IMR-90 (cell line): ENCODE measurements at regions not wholly inside any gene's neighbourhood (a gene's known extent, or its start where the extent isn't known, plus 50 kb on each side); places are given as distances from the start of the nearest gene placed in this dataset.

Source experiments
- ATAC-seq: fragments of 200-7000 bp; cut with Tn5 transposase; 2 replicates; pipeline ENCODE4 v1.9.1; 2020; ENCODE audit warnings: low read depth, mild to moderate bottlenecking, moderate library complexity
- BruUV-seq: library from RNA; stranded (reverse); fragments of 400-500 nt; replicated peaks from 2 replicates; lab custom pipeline; 2021; lab: Mats Ljungman, UMichigan
- CTCF ChIA-PET: fragments of 300-600 bp; formaldehyde crosslinking; extraction: SDS; loops from one replicate; lab custom pipeline; 2021; ENCODE audit warnings: antibody characterized with exemption; lab: Yijun Ruan, JAX
- POLR2A ChIA-PET: fragments of 300-600 bp; sonication (Branson Sonifier 250); formaldehyde crosslinking; loops from one replicate; lab custom pipeline; 2022; ENCODE audit warnings: antibody characterized with exemption; ENCODE audit not compliant: unreplicated experiment; lab: Charles Lee
- DNase-seq: peaks from one replicate; pipeline ENCODE4 v3.0.0; 2013
- H2AFZ ChIP-seq: replicated peaks from 2 replicates; pipeline ENCODE3; 2013; ENCODE audit warnings: low read length, mild to moderate bottlenecking; ENCODE audit not compliant: poor library complexity
- H2AK5ac ChIP-seq: 2 replicates; pipeline ENCODE4 v1.6.1; 2013; ENCODE audit warnings: low read depth, low read length, inconsistent platforms
- H2AK9ac ChIP-seq: replicated peaks from 2 replicates; pipeline ENCODE3; 2013; ENCODE audit warnings: mild to moderate bottlenecking, low read depth, low read length, moderate library complexity; ENCODE audit not compliant: poor library complexity
- H2BK120ac ChIP-seq: 2 replicates; pipeline ENCODE4 v1.6.1; 2013; ENCODE audit warnings: low read depth, low read length, inconsistent platforms
- H2BK15ac ChIP-seq: 3 replicates; pipeline ENCODE4 v1.6.1; 2013; ENCODE audit warnings: low read depth, low read length, inconsistent platforms
- H2BK20ac ChIP-seq: 2 replicates; pipeline ENCODE4 v1.6.1; 2013; ENCODE audit warnings: low read depth, mild to moderate bottlenecking, inconsistent platforms, low read length, moderate library complexity
- H2BK5ac ChIP-seq: 2 replicates; pipeline ENCODE4 v1.6.1; 2013; ENCODE audit warnings: mild to moderate bottlenecking, low read depth, low read length, inconsistent platforms; ENCODE audit not compliant: poor library complexity, severe bottlenecking
- H3K14ac ChIP-seq: replicated peaks from 2 replicates; pipeline ENCODE4 v1.6.1; 2013; ENCODE audit warnings: low read depth, low read length, inconsistent platforms
- H3K18ac ChIP-seq: 2 replicates; pipeline ENCODE4 v1.6.1; 2013; ENCODE audit warnings: low read depth, low read length, control low read depth
- H3K23ac ChIP-seq: 2 replicates; pipeline ENCODE4 v1.6.1; 2013; ENCODE audit warnings: low read depth, low read length, inconsistent platforms
- H3K27ac ChIP-seq: 2 replicates; pipeline ENCODE4 v1.5.1; 2013; ENCODE audit warnings: mild to moderate bottlenecking, control low read depth, low read length; ENCODE audit not compliant: insufficient read depth
- H3K27me3 ChIP-seq: 2 replicates; pipeline ENCODE4 v1.6.1; 2013; ENCODE audit warnings: low read length; ENCODE audit not compliant: control insufficient read depth, insufficient read depth
- H3K36me3 ChIP-seq: 2 replicates; pipeline ENCODE4 v1.6.1; 2013; ENCODE audit warnings: low read length, mixed read lengths; ENCODE audit not compliant: control insufficient read depth, insufficient read depth
- H3K4ac ChIP-seq: 2 replicates; pipeline ENCODE4 v1.6.1; 2013; ENCODE audit warnings: low read depth, low read length, inconsistent platforms
- H3K4me1 ChIP-seq: 2 replicates; pipeline ENCODE4 v1.6.1; 2013; ENCODE audit warnings: low read length, mixed read lengths; ENCODE audit not compliant: control insufficient read depth, insufficient read depth
- H3K4me2 ChIP-seq: 2 replicates; pipeline ENCODE4 v1.6.1; 2013; ENCODE audit warnings: low read depth, mild to moderate bottlenecking, control low read depth, low read length, moderate library complexity
- H3K4me3 ChIP-seq: 2 replicates; pipeline ENCODE4 v1.5.1; 2013; ENCODE audit warnings: low read depth, mild to moderate bottlenecking, control low read depth, low read length, moderate library complexity; ENCODE audit not compliant: insufficient read depth
- H3K56ac ChIP-seq: 2 replicates; pipeline ENCODE4 v1.6.1; 2013; ENCODE audit warnings: low read length, inconsistent platforms; ENCODE audit not compliant: insufficient read depth; ENCODE audit errors: extremely low read depth
- H3K79me1 ChIP-seq, 2 experiments: 2 replicates each; pipeline ENCODE4 v1.6.1; 2013; ENCODE audit warnings: low read length in 2 of 2, inconsistent platforms in 1 of 2, low read depth in 1 of 2
- H3K9ac ChIP-seq: 2 replicates; pipeline ENCODE4 v1.6.1; 2013; ENCODE audit warnings: low read depth, low read length, control low read depth
- H3K9me1 ChIP-seq: 2 replicates; pipeline ENCODE4 v1.6.1; 2013; ENCODE audit warnings: low read length, inconsistent platforms; ENCODE audit not compliant: insufficient read depth
- H3K9me3 ChIP-seq: 2 replicates; pipeline ENCODE4 v1.6.1; 2013; ENCODE audit warnings: low read length; ENCODE audit not compliant: control insufficient read depth, insufficient read depth
- H4K20me1 ChIP-seq: 2 replicates; pipeline ENCODE4 v1.6.1; 2013; ENCODE audit warnings: low read length, inconsistent platforms; ENCODE audit not compliant: insufficient read depth
- H4K5ac ChIP-seq: 2 replicates; pipeline ENCODE4 v1.6.1; 2013; ENCODE audit warnings: mild to moderate bottlenecking, low read depth, low read length, control low read depth
- H4K8ac ChIP-seq, 2 experiments: 2 replicates each; pipeline ENCODE4 v1.6.1; 2013; ENCODE audit warnings: low read depth in 2 of 2, low read length in 2 of 2, control low read depth in 1 of 2, inconsistent platforms in 1 of 2
- H4K91ac ChIP-seq: 2 replicates; pipeline ENCODE4 v1.6.1; 2013; ENCODE audit warnings: low read depth, low read length, inconsistent platforms; ENCODE audit not compliant: insufficient read depth
- CEBPB ChIP-seq: IDR thresholded peaks from 2 replicates; pipeline ENCODE4 v1.6.1; 2012; ENCODE audit warnings: low read depth, low read length, improper control_type of control experiment
- CHD1 ChIP-seq: IDR thresholded peaks from 2 replicates; pipeline ENCODE4 v1.6.1; 2012; ENCODE audit warnings: low read depth, low read length, improper control_type of control experiment
- CTCF ChIP-seq: conservative IDR thresholded peaks from 2 replicates; pipeline ENCODE4 v1.5.1; 2012; ENCODE audit warnings: mild to moderate bottlenecking, low read depth, low read length, improper control_type of control experiment
- ELK1 ChIP-seq: fragments of 150-350 bp; IDR thresholded peaks from 2 replicates; pipeline ENCODE4 v1.6.1; 2016; ENCODE audit warnings: low read depth, mild to moderate bottlenecking, low read length, moderate library complexity, borderline replicate concordance
- FOS ChIP-seq: fragments of 150-350 bp; IDR thresholded peaks from 2 replicates; pipeline ENCODE4 v1.6.1; 2016; ENCODE audit warnings: low read depth, low read length
- MAFK ChIP-seq: IDR thresholded peaks from 2 replicates; pipeline ENCODE4 v1.6.1; 2012; ENCODE audit warnings: low read depth, low read length, improper control_type of control experiment
- NFE2L2 ChIP-seq: fragments of 150-350 bp; IDR thresholded peaks from 2 replicates; pipeline ENCODE4 v1.6.1; 2016; ENCODE audit warnings: low read depth, mild to moderate bottlenecking, low read length
- POLR2A ChIP-seq: IDR thresholded peaks from 2 replicates; pipeline ENCODE4 v1.6.1; 2012; ENCODE audit warnings: mild to moderate bottlenecking, low read depth, low read length
- RCOR1 ChIP-seq: IDR thresholded peaks from 2 replicates; pipeline ENCODE4 v1.6.1; 2012; ENCODE audit warnings: mild to moderate bottlenecking, low read length, improper control_type of control experiment; ENCODE audit not compliant: insufficient replicate concordance
- RFX5 ChIP-seq: IDR thresholded peaks from 2 replicates; pipeline ENCODE4 v1.8.0; 2012; ENCODE audit warnings: low read depth, mild to moderate bottlenecking, low read length, moderate library complexity
- SMC3 ChIP-seq: fragments of 150-350 bp; IDR thresholded peaks from 2 replicates; pipeline ENCODE4 v1.6.1; 2016; ENCODE audit warnings: low read depth, mild to moderate bottlenecking, antibody characterized with exemption, low read length, moderate library complexity
- USF2 ChIP-seq: fragments of 150-350 bp; IDR thresholded peaks from 2 replicates; pipeline ENCODE4 v1.6.1; 2017; ENCODE audit warnings: mild to moderate bottlenecking, antibody characterized with exemption, low read length, low read depth
- WGBS, 2 experiments: methylation state at CpG; one replicate each; pipeline versions ENCODE4 v1.1.5 to v1.1.7; 2013; ENCODE audit warnings: missing lambda C conversion rate in 2 of 2; ENCODE audit not compliant: insufficient read length in 1 of 2; ENCODE audit errors: extremely low coverage in 2 of 2; 5-methylcytosine and 5-hydroxymethylcytosine counted together
- dilution Hi-C: fragments of 300-500 bp; cut with HindIII; formaldehyde crosslinking; loops from one replicate; pipeline ENCODE4 v1.14.3; 2018; ENCODE audit warnings: low sequenced_read_pairs; ENCODE audit not compliant: unreplicated experiment
- in situ Hi-C: fragments of 300-500 bp; cut with MboI; formaldehyde crosslinking; loops from 3 replicates; pipeline ENCODE4 v1.14.3; 2019; ENCODE audit warnings: low sequenced_read_pairs, inconsistent platforms, mixed read lengths
- intact Hi-C: fragments of 100-400 bp; cut with micrococcal nuclease; formaldehyde crosslinking; loops from 2 replicates; pipeline ENCODE4 v1.10.0; 2022

- H3K9me3 ChIP-seq: no peaks in the 10 kb centered on the region
- H2AFZ ChIP-seq: no peak overlapping the region
- H2BK120ac ChIP-seq: no peak overlapping the region
- no peak overlapping the region for H4K8ac ChIP-seq
- no peak overlapping the region for H2BK20ac ChIP-seq
- H3K9me1 ChIP-seq: no peaks in the 10 kb centered on the region
- H3K27ac ChIP-seq: no peak overlapping the region
- no peaks in the 10 kb centered on the region for H3K4me1 ChIP-seq
- no peak overlapping the region for H4K91ac ChIP-seq
- in situ Hi-C loops (loop anchor here (10.0 kb wide), 1 partner anchor 195 kb away; no protein-coding TSS in a partner anchor), intact Hi-C loops (no loop called here), dilution Hi-C loops (no loop called here)
- TF ChIP-seq NFE2L2: no peak
- TF ChIP-seq FOS: no peak
- TF ChIP-seq USF2: no peak
- TF ChIP-seq SMC3: no peak
- no peak for TF ChIP-seq ELK1
- TF ChIP-seq CEBPB: no peak
- no peak; the same call in 1 of the 2 replicates for TF ChIP-seq CTCF
- TF ChIP-seq POLR2A: no peak
- TF ChIP-seq MAFK: no peak
- TF ChIP-seq RCOR1: no peak
- no peak for TF ChIP-seq RFX5
- no peak for TF ChIP-seq CHD1
- H3K56ac ChIP-seq: no peak overlapping the region
- ATAC-seq (no peak), DNase-seq (no peak)
- H3K9ac ChIP-seq: no peak overlapping the region
- no peaks in the 10 kb centered on the region for H3K36me3 ChIP-seq
- H2AK5ac ChIP-seq: no peak overlapping the region
- ChIA-PET POLR2A (no interaction called here), CTCF (interaction anchor here (0.5 to 1.7 kb wide), 2 partner anchors 10 to 1240 kb away, joined by 3 to 4 read pairs; no protein-coding TSS in a partner anchor)
- no peaks in the 10 kb centered on the region for H3K79me1 ChIP-seq
- no peaks in the 10 kb centered on the region for H3K27me3 ChIP-seq
- H2BK15ac ChIP-seq: no peak overlapping the region
- H3K23ac ChIP-seq: no peak overlapping the region
- H3K4ac ChIP-seq: no peak overlapping the region
- no peak overlapping the region for H3K4me2 ChIP-seq
- H4K20me1 ChIP-seq: no peaks in the 10 kb centered on the region
- H3K18ac ChIP-seq: no peak overlapping the region
- no TSS peak for BruUV-seq
- H4K5ac ChIP-seq: no peak overlapping the region
- H2AK9ac ChIP-seq: no peak overlapping the region
- no CpG with 5 or more reads among the region's 1 CpG for WGBS, 2 experiments
- no peak overlapping the region for H3K4me3 ChIP-seq
- H2BK5ac ChIP-seq: no peak overlapping the region
- no peak overlapping the region for H3K14ac ChIP-seq
Measured at GRCh38 chr1:81559662-81560350, 240.9 kb upstream of the ADGRL2 start.
